ENCODE measurements at regions not wholly inside any gene's neighbourhood (a gene's known extent, or its start where the extent isn't known, plus 50 kb on each side); places are given as distances from the start of the nearest gene placed in this dataset.

DNA sequence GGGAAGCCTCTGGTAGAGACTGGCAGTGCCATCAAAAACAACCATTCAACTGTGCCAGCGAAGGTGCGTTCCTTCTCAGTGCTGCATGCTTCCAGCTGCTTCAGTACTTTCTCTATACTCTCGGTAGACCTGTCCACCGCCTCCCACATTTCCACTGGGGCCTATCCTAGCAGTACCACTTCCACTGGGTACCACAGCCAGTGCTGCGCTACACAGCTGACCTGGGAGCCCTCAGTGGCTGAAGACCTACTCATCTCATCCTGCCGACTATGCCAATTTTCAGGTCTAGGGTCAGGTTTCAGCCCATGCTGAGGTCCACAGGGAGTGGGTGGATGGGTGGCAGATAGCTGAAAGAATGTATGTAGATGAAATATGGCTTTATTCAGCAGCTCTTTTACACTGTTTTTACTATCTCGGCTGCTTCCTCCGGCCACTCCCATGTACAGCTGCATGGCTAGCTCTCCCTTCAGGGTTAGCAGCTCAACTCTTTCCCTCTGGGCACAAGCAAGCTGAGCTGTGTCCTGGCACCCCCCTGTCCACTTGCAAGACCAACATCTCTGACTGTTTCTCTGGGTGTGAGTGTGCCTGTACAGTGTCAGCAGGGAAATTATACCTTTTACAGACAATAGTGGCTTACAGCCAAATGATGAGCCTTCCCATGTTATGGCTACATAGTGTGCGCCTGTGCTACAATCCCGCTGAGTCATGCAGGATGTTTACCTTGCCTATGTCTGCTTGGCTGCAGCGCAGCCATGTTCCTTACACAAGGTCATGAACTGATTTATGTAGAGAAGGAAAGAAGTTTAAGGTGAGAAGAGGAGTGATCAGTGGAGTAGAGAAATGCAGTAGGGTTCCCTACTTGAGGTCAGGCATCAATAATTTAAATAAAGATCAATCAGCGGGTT lies 125.7 kb upstream of the DDHD1 start:
- ChIA-PET CTCF (no interaction called here), POLR2A (no interaction called here)
- TF ChIP-seq HDGF (IDR thresholded peaks at IDR 0.05; ENCODE audit: borderline replicate concordance) (no peak), LEF1 (IDR thresholded peaks at IDR 0.05; ENCODE audit: borderline replicate concordance) (no peak), CTBP1 (IDR thresholded peaks at IDR 0.05; ENCODE audit: borderline replicate concordance) (no peak), NFRKB (IDR thresholded peaks at IDR 0.05) (no peak), L3MBTL2 (conservative IDR thresholded peaks at IDR 0.05) (no peak), FOXA1 (IDR thresholded peaks at IDR 0.05) (no peak), ZNF384 (IDR thresholded peaks at IDR 0.05) (no peak), FOXK2 (IDR thresholded peaks at IDR 0.05) (no peak), FOXM1 (IDR thresholded peaks at IDR 0.05; ENCODE audit: borderline replicate concordance) (no peak), TARDBP (IDR thresholded peaks at IDR 0.05) (no peak), ARNT (IDR thresholded peaks at IDR 0.05) (no peak), SP1 (IDR thresholded peaks at IDR 0.05) (no peak), PKNOX1 (IDR thresholded peaks at IDR 0.05) (no peak), BHLHE40 (IDR thresholded peaks at IDR 0.05; ENCODE audit: borderline replicate concordance) (no peak)
- no peak for DNase-seq (ENCODE audit: extremely low spot score)

- CTCF ChIA-PET: no interaction called here
- DNase-seq (ENCODE audit: extremely low spot score): no peak
- POLR2A ChIA-PET: no interaction called here
- TF ChIP-seq ELF4 (IDR thresholded peaks at IDR 0.05) (no peak), ARNT (IDR thresholded peaks at IDR 0.05) (no peak), SUZ12 (IDR thresholded peaks at IDR 0.05) (no peak), L3MBTL2 (conservative IDR thresholded peaks at IDR 0.05) (no peak), BHLHE40 (IDR thresholded peaks at IDR 0.05; ENCODE audit: borderline replicate concordance) (no peak), CTBP1 (IDR thresholded peaks at IDR 0.05; ENCODE audit: borderline replicate concordance) (no peak), TARDBP (IDR thresholded peaks at IDR 0.05) (no peak), PKNOX1 (IDR thresholded peaks at IDR 0.05) (no peak), SP1 (IDR thresholded peaks at IDR 0.05) (no peak), HDGF (IDR thresholded peaks at IDR 0.05; ENCODE audit: borderline replicate concordance) (no peak), NFRKB (IDR thresholded peaks at IDR 0.05) (no peak), FOXK2 (IDR thresholded peaks at IDR 0.05) (no peak)
Observed at GRCh38 chr14:53273671-53274072, 120.5 kb upstream of the DDHD1 start.

DNA sequence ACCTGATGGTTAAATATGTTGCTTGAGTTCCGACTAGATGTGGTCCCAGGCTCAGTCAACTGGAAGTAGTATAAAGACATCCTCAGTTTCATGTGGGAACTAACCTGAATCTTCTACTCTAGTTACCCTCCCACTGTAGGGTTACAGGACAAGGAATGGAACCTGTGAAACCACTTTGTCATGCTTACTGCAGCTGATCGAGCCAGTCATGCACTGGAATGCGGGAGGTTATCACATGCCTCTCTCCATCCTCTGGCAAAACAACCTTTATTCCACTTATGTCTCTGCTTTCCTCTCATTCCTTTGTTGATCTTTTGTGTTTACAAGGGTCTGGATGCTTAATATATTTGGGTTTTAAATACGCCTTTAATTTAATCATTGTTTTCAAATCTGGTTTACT lies 111.9 kb upstream of the DDHD1 start:
- CTCF ChIA-PET: no interaction called here
- DNase-seq (ENCODE audit: extremely low spot score): no peak
- no peak for TF ChIP-seq SUZ12 (IDR thresholded peaks at IDR 0.05)
- no peak for TF ChIP-seq LEF1 (IDR thresholded peaks at IDR 0.05; ENCODE audit: borderline replicate concordance)
- TF ChIP-seq L3MBTL2 (conservative IDR thresholded peaks at IDR 0.05): no peak
- TF ChIP-seq TARDBP (IDR thresholded peaks at IDR 0.05): no peak
- no peak for TF ChIP-seq ARNT (IDR thresholded peaks at IDR 0.05)
- TF ChIP-seq SP1 (IDR thresholded peaks at IDR 0.05): no peak
- no peak for TF ChIP-seq PKNOX1 (IDR thresholded peaks at IDR 0.05)
- TF ChIP-seq FOXM1 (IDR thresholded peaks at IDR 0.05; ENCODE audit: borderline replicate concordance): no peak
- TF ChIP-seq CTBP1 (IDR thresholded peaks at IDR 0.05; ENCODE audit: borderline replicate concordance): no peak
- no peak for TF ChIP-seq BHLHE40 (IDR thresholded peaks at IDR 0.05; ENCODE audit: borderline replicate concordance)
- no peak for TF ChIP-seq HDGF (IDR thresholded peaks at IDR 0.05; ENCODE audit: borderline replicate concordance)
- TF ChIP-seq FOXA1 (IDR thresholded peaks at IDR 0.05): no peak
- TF ChIP-seq NFRKB (IDR thresholded peaks at IDR 0.05): no peak
- POLR2A ChIA-PET: no interaction called here

- no peak for DNase-seq (ENCODE audit: extremely low spot score)
- TF ChIP-seq ELF4 (IDR thresholded peaks at IDR 0.05): no peak
- no peak for TF ChIP-seq PKNOX1 (IDR thresholded peaks at IDR 0.05)
- no peak for TF ChIP-seq FOXA1 (IDR thresholded peaks at IDR 0.05)
- no peak for TF ChIP-seq SP1 (IDR thresholded peaks at IDR 0.05)
- TF ChIP-seq TARDBP (IDR thresholded peaks at IDR 0.05): no peak
- TF ChIP-seq LEF1 (IDR thresholded peaks at IDR 0.05; ENCODE audit: borderline replicate concordance): no peak
- TF ChIP-seq NFRKB (IDR thresholded peaks at IDR 0.05): no peak
- no peak for TF ChIP-seq BHLHE40 (IDR thresholded peaks at IDR 0.05; ENCODE audit: borderline replicate concordance)
- no peak for TF ChIP-seq FOXK2 (IDR thresholded peaks at IDR 0.05)
- TF ChIP-seq ZNF384 (IDR thresholded peaks at IDR 0.05): no peak
- TF ChIP-seq CTBP1 (IDR thresholded peaks at IDR 0.05; ENCODE audit: borderline replicate concordance): no peak
- TF ChIP-seq FOXM1 (IDR thresholded peaks at IDR 0.05; ENCODE audit: borderline replicate concordance): no peak
- TF ChIP-seq HDGF (IDR thresholded peaks at IDR 0.05; ENCODE audit: borderline replicate concordance): no peak
- no peak for TF ChIP-seq L3MBTL2 (conservative IDR thresholded peaks at IDR 0.05)
- TF ChIP-seq SUZ12 (IDR thresholded peaks at IDR 0.05): no peak
- no peak for TF ChIP-seq ARNT (IDR thresholded peaks at IDR 0.05)
- ChIA-PET POLR2A (interaction anchor here (0.9 kb wide), 1 partner anchor 44 kb away, joined by 3 read pairs; no protein-coding TSS in a partner anchor), CTCF (no interaction called here)
Observed at GRCh38 chr14:53260928-53261327, 107.8 kb upstream of the DDHD1 start.

GRCh38 chr14:53260286-53260685 lies 107.2 kb upstream of the DDHD1 start:
- ChIA-PET POLR2A (no interaction called here), CTCF (no interaction called here)
- DNase-seq (ENCODE audit: extremely low spot score): no peak
- TF ChIP-seq BHLHE40 (IDR thresholded peaks at IDR 0.05; ENCODE audit: borderline replicate concordance): no peak
- no peak for TF ChIP-seq ELF4 (IDR thresholded peaks at IDR 0.05)
- no peak for TF ChIP-seq HDGF (IDR thresholded peaks at IDR 0.05; ENCODE audit: borderline replicate concordance)
- TF ChIP-seq FOXK2 (IDR thresholded peaks at IDR 0.05): no peak
- TF ChIP-seq NFRKB (IDR thresholded peaks at IDR 0.05): no peak
- TF ChIP-seq L3MBTL2 (conservative IDR thresholded peaks at IDR 0.05): no peak
- TF ChIP-seq LEF1 (IDR thresholded peaks at IDR 0.05; ENCODE audit: borderline replicate concordance): no peak
- no peak for TF ChIP-seq TARDBP (IDR thresholded peaks at IDR 0.05)
- no peak for TF ChIP-seq PKNOX1 (IDR thresholded peaks at IDR 0.05)
- TF ChIP-seq SP1 (IDR thresholded peaks at IDR 0.05): no peak
- TF ChIP-seq FOXM1 (IDR thresholded peaks at IDR 0.05; ENCODE audit: borderline replicate concordance): no peak

Measured in HEK293T (cell line).